Activated CD8-positive, alpha-beta memory T cell treated with anti-CD3 and anti-CD28 coated beads for 24 hours (primary cell): ENCODE measurements at regions not wholly inside any gene's neighbourhood (a gene's known extent, or its start where the extent isn't known, plus 50 kb on each side); places are given as distances from the start of the nearest gene placed in this dataset.

Experiments
- DNase-seq: peaks from one replicate; pipeline ENCODE4 v3.0.0-alpha.2; 2020

DNA sequence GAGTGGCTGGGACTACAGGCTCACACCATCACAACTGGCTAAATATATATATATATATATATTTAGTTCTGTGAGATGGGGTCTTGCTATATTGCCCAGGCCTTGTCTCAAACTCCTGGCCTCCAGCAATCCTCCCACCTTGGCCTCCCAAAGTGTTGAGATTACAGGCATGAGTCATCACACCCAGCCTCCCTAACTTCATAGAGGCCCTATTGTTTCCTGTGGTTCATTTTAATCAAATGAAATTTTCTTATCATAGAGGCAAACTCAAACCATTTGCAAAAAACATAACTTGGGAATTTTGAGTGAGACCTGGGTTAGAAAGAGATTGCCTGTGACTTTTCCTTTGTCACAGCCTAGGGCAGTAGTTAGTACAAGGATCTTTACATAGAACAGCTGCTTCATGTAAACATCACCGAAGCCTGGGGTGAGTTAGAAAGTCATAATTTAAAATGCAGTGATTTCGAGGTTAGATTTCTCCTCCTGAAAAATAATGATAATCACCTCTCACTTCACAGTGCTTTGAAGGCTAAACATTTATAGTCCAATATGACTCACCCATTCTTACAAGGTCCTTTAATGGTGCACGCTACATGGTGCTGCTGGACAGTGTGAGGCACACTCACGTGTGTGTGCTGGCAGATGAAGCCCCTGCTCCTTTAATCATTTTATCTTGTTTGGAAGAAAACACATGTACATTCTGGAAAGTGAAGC lies 188.9 kb downstream of the RHOU start:
- DNase-seq = no peak

DNA sequence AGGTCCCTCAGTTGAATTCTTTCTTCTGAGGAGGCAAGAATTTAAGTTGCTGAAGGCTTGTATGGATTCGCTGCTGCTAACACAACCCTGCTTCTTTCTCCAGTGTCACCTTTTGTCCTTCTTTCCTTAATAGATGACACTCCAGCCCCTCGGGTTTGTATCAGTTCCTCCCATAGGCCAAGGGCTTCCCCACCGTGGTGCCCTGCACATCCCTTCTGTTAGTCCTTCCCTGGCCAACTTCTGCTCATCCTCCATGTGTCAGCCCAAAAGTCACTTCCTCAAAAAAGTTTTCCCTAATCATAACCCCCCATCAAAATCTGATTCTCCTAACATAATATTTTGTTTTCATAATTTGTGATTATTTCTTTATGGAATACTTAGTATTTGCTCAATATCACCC lies 190.4 kb downstream of the RHOU start:
- DNase-seq = no peak

DNA sequence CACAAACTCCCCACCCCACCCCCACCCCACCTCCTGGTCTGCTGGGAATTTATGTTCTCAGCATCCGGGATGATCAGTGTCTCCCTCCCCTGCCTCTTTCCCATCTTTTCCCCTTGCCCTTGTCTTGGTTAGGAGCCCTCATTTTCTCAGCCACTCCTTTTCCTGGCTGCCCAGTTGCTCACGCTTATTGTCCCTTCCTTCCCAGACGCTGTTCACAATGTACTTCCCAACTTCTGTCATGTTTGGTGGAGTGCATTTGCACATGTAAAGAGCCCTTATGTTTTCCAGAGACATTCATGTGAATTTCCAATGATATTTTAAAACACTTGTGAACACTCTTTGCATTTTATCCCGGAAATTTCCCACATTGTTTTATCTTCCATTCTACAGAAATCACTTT lies 192.1 kb downstream of the RHOU start:
- no peak for DNase-seq

DNA sequence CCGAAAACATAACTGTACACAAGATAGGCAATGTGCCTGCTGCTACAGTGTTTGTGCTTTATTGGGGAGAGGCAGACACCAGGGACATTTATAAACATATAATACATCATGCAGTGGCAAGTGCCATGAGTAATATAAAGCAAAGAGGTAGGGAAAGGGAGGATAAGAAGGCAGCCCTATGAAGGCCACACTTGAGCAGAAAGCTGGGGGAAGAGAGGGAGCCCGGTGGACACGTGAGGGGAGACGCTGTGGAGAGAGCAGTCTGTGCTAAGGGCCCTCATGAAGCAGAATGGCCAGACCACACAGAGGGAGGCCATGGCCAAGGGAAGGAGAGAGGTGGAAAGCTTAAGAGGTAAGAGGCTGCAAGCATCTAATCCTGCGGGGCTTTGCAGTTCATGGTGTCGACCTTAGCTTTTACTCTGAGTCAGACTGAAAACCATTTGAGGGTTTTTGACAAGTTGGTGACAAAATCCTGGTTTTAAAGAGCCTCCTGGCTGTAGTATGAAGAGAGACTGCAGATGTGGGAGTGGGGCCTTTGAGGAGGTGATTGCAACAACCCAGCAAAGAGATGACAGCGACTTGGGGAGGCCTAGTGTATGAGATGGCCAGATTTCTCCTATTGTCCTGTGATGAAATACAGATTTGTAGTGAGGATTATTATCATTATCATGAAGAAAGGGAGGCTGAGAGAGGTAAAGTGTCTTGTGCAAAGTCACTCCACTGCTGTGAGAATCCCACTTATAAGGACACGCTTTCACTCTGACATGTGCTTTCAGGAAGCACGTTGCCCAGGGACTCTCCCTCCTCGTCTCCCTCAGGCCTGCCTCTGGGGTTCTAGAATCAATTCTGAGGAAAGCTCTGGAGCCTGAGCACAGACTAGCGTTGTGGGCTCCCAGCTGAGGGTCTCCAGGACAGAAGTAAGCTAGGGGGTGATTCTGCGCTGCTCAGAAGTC lies 192.9 kb downstream of the RHOU start:
- peak; percentile 28 for DNase-seq

DNA sequence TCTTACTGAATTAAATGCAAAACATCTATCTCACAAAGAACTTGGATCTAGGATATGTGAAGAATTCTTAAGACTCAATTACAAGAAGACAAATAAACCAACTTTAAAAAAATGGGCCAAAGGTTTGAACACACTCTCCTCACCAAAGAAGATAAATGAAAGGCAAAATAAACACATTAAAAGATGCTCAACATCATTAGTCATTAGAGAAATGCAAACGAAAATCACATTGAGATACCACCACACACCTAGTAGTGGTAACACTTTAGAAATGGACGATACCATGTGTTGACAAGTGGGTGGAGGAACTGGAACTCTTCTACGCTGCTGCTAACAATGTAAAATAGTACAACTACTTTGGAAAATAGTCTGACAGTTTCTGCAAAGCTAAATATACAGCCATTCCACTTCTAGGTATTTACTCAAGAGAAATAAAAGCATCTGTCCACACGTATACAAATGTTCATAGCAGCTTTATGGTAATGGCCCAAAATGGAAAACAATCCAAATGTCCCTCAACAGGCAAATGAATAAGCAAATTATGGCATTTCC lies 194.3 kb downstream of the RHOU start:
- DNase-seq = no peak

DNA sequence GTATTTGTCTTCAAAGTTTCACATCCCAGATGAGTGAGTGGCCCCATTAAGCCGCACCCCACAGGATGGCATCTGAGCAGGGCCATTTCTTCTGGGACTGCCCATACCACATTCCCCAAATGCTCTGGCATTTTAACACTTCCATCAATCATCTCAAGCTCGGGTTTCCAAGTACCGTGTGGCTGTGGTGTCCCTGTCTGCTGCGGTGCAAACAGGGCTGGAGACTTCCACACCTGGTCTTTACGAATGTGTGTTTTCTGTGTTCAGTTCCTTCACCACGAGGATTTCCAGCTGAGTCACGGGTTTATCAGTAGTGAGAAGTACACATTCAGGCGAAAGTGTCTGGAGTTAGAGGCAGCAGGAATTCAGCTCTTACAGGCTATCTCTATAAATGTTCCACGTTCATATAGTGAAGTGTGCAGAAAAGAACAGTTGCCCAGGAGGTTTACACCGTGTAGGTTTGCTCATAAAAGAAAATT lies 195.2 kb downstream of the RHOU start:
- peak; percentile 35 for DNase-seq

DNA sequence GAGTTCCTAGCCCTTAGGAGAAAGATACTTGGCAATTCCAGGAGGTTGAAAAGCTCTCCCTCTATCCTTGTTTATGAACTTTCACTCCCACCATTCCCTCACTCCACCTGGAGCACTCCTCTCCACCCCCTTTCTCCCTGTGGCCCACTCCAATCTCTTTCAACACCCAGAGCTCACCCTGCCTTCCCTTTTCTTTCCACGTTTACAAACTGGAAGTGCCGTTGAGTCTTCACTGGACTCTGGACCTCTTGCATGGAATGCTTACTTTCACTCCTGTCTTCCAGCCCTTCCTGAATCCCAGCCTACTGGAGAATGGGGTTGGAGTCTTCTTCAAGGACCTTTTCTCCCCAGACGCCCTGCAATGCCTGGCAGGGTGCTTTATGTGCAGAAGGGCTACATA lies 198.5 kb downstream of the RHOU start:
- DNase-seq = peak; percentile 32

DNA sequence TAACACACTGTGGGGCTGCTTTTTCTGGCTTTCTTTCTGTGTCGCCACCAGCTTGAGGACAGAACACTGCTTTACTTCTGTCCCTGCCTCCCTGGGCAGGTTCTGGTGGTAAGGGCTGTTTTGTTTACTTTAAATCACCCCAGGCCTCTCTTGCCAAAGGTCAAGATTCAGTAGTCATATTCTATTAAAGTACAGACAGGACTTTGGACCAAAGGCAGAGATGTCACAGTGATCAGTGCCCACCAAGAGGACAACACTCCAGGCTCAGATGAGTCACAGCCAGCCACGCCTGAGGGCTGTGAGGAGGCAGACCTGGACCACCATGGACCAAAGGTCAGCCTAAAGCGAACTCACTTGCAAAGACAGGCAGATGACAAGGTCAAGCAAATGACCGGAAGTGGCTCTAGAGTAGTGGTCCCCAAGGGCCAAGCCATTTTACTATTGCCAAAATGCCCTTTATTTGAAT lies 200.0 kb downstream of the RHOU start:
- peak; percentile 37 for DNase-seq

DNA sequence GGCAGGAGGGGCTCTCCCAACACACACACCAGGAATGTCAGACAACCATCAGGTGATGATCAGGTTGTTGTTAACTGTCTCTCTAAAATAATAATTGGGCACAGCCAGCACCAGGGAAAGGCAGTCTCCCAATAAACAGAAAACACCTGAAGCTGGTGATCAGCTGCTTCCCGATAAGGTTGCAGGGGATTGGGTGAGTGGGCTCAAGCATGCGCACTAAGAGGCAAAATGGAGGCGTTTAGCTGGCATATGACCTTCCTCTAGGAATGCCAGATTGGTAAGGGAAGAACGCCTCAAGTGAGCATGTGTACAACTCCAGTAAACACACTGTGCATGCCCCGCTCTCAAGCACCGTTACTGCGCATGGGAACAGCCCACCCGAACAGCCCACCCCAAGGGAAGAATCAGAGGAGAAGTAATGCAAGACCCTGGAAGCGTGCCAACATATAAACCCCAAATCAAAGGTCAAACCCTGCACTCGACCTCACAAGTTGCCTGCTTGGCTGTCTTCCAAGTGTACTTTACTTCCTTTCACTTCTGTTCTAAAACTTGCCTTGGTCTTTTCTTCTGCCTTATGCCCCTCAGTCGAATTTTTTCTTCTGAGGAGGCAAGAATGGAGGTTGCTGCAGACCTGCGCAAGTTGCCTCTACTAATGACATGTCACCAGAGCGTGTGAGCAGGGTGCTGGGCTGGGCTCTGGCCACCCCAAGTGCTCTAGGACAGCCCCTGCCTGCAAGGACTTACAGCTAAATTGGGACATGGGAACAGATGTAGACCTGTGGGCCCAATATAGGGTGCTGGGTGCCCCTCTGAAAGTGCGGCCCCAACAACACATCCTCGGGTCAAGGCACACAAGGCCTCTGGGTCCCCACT lies 200.8 kb downstream of the RHOU start:
- peak; percentile 59 for DNase-seq

DNA sequence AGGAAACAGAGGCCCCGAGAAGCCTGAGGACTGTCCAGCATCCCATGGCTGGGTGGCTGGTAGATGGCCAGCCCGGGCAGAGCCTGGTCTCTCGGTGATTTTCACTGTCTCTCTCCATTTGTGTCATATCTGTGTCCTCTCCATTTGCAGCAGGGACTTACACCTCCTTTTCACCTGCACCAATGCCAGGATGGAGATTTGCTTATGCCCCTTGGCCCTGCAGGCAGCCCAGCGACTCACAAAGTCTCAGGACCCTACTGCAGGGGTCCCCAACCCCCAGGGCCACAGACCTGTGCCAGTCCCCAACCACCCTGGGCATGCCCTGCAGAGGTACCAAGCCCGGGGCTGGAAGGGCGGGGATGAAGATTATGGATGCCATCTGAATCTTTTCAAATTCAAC lies 201.6 kb downstream of the RHOU start:
- DNase-seq = no peak

DNA sequence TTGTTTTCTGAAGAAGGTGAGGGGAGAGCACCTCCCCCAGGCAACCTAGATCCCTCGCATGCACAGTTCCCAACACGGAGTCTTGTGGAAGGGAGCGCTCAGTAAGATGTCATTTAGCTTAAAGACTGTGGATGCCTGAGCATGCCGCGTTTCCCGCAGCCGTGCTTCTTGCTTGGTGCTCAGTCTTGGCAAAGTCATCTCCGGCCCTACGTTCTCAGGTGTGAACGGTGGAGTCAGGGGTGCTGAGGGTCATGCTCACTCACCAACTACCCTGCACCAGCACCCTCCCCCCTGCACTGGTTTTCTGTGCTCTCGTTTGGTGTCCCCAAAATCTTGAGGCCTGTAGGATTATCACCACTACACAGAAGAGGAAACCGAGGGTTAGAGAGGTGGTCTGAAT lies 202.1 kb downstream of the RHOU start:
- no peak for DNase-seq

DNA sequence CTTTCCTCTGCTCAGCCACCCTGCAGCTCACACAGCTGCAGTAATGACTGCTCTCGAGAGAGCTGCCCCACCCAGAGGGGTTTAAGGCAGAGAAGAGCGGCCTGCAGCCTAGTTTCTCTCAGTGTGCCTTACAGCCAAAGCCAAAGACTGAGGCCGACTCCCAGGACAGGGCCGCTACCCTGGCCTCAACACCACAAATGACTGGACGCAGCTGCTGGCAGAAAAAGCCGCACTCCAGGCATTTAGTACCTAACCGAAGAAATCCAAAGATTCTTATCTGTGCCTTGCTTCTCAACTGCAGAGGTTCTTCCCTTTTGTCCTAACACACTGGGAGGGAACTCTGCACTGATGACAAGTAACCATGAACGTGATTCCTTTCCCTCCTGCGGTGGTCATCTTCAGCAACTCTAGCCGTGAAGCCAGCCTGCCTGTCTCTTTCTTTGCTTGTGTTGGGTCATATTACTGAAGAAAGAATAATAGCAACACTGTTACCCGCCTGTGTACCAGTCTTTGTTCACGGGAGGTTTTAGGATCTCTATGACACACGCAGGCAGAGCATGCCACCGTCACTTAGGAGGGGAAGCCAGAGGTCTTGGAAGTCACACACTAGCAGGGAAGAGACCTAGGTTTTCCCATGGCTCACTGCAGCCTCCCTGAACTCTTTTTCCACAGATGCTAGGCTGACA lies 202.7 kb downstream of the RHOU start:
- no peak for DNase-seq

DNA sequence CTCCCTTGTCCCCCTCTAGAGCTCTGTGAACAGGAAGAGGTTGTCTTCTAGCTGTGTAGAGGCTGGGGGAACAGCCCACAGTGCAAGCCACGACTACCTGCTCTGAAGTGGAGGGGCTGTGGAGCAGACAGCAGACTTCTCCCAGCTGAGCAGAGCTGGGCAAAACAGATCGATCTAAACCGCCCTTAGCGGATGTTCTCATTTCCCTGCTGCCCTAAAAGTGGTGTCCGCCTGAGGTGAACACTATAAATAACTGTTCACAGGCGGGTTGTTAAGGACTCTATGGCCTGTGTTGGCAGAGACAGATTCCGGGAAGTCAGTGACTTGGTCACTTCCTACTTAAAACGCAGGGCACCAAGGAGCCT lies 203.2 kb downstream of the RHOU start:
- DNase-seq = peak; percentile 70

DNA sequence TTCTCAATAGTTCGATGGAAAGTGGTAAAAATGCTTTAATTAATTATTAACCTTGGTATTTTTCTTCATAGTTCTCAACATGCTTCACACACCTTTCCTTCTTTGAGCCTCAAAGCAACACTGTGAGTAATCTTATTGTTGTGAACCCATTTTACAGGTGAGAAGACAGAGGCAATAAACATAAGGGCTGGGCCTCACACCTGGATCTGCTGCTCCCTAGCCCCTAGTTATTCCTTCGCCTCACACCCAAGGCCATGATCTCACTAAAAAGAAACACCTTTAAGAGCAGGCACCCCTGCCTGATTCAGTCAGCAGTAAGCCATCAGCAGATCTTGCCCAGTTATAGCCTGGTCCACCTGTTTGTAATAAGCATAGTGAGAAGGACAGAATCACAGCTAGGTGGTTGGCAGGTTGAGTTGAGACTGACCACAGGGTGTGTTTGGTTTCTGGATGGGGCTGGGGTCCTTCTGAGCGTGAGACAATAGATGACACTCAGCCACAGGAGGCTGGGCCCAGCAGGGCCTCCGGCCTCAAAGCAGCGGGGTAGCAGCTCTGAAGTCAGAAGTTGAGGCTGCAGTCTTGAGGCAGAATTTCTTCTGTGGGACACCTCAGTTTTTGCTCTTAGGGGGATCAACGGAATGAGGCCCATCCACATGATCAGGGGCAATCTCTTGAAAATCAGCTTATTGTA lies 203.9 kb downstream of the RHOU start:
- DNase-seq = no peak

DNA sequence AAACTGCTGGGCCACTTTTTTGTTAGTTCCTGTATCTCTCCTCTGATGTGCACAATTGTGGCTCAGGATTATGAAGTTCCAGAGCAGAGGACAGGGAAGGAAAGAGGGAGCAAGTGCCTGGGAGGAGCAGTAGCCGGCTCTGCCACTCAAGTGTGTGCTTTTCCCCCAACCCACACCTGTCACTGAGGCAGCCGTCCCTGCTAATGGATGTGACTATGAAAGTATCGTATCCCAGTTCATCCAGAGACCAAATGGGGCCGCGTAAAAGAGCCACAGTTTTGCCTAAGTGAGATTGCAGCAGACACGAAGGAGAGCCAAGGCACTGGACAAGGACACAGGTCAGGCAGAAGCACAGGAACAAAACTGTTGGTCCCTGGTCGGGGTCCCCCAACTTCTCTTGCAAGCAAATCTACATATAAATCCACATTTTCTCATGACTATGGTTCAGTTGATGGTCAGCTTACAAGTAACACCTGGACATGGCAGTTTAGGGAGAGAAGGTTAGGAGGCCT lies 204.7 kb downstream of the RHOU start:
- no peak for DNase-seq

DNA sequence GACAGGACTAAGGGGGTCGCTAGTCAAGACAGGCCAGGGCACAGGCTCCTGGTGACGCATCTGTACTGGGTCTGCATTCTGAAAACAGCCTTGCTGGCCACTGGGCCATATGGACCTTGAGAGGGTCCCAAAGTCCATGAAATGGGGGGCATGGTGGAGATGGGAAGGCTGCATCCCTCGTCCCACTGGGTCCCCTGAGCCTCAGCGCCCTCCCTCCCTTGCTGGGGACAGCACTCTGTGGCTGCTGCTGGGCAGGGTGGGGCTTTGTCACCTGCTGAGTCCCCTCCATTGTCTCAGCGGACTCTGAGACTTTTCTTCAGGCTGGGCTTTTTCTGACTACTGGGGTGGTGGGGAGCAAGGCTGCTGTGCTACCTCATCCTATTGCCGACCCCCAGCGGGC lies 205.2 kb downstream of the RHOU start:
- DNase-seq = no peak

DNA sequence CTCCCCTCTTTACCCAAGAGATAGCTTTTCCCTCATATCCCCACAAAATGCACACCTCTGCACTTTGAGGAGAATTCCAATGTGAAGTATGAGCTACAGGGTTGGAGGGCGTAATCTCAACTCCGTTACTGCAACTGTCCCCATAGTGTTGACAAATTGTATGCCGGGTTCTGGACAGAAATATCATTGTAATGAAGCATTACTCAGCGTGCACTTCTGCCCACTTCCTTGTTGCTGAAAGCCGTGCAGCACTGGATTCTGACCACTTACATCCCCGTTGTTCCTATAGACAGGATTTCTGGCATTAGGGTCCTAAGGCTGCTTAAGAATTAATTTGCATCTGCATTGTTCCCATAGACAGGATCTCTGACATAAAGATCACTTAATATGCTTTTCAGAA lies 205.6 kb downstream of the RHOU start:
- DNase-seq = no peak

DNA sequence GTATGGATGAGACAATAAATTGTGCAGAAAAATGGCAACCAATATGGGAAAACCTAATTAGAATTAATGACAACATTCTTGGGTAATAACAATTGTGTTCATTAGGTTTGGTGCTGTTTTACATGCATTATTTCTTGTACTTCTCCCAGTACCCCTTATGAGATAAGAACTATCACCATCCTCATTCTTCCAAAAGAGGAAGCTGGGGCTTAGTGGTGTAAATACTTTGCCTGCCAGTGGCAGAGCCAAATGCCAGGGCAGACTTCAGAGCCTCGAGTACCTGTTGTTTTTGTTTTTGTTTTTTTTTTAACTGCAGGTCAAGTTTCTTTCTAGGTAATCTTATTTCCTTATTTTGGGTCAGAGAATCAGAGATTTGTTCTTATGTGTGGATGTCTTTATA lies 206.4 kb downstream of the RHOU start:
- no peak for DNase-seq

DNA sequence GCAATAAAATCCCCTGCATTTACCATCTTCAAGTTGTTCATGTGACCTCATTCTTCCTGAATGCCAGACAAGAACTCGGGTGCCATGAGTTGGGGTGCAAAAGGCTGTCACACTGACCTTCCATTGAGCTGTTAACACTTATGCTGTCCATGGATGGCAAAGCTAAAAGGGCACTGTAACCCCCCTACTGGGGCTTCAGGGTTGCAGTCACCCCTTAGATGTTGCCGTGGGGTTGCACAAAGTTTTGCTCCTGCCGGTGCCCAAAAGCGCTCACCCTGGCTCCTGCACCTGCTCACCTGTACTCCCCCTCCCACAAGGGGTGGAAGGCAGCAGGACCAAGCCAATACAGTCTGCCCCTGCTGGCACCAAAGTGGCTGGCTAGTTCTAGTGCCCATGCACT lies 208.2 kb downstream of the RHOU start:
- DNase-seq = no peak

DNA sequence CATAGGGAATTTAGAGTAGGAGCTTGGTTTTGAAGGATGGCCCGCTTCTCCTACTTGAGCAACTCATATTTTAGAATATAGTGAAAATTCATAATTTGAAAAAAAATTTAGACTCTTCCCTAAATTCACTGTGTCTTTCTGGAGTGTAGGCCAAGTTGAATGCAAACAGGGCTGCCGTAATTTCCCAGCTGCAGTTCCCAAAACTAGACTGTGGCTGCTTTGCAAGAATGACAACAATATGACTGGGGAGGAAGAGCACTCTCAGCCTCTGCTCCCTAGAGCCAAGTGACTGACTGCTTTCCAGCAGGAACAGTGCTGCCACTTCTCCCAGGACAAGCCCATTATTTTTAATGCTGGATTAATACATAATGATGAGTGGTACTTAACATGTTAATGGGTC lies 209.0 kb downstream of the RHOU start:
- no peak for DNase-seq

DNA sequence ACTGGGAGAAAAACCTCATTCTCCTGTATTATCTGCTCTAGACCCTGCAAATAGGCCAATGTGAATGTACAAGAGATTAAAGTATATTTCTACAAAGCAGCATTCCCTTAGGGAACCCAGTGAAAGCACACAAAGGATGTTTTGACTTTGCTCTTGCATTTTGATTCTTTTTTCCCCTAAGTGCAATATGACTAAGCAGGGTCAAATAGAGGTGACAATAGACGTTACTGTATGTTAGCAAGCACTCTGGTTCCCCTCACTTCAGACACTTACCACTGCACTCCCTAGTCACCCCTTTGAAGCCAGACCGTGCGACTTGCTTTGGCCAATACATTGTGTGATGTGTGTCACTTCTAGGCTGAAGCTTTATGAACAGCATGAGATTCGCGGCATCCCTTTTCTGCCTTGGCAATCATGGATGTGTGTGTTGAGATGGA lies 209.7 kb downstream of the RHOU start:
- DNase-seq = no peak
